ENCODE measurements at regions not wholly inside any gene's neighbourhood (a gene's known extent, or its start where the extent isn't known, plus 50 kb on each side); places are given as distances from the start of the nearest gene placed in this dataset.

GRCh38 chr17:34110315-34110714 is 144.8 kb upstream of the CCL2 start:
- intact Hi-C loops (cut with DNase I) = no loop called here
- DNase-seq = peak in 5 of 42 donors; percentile 7 to 39 (median 12)

DNA sequence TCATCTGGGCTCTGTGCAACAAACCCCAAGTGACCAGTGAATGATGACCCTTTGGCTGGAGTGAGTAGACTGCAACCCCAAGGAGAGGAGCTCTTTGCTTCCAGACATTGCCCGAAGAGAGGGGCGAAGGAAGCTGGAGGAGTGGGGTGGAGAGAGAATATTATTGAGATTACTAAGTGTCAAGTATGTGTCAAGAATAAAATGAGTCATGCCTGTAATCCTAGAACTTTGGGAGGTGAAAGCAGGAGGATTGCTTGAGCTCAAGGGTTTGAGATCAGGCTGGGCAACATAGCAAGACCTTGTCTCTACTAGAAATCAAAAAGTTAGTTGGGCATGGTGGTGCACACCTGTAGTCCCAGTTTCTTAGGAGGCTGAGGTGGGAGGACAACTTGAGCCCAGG is 142.0 kb upstream of the CCL2 start:
- DNase-seq = no peak
- intact Hi-C loops (cut with DNase I) = no loop called here

DNA sequence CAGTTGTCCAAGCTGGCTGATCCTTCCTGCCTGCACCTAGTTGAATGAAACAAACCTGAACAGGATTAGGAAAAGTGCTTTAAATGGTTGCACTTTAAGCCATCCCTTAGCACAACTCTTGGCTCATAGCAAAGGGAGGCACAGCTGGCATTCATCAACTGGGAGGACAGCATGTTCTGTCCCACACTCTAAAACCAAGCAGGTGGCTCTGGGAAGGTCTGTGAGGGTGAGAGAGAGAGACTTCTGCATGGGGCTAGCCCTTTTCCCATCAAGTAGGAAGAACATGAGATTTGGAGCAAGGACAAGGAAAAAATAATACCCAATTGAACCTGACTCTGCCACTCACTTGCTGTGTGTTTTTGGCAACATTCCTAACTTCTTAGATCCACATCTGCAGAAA is 140.9 kb upstream of the CCL2 start:
- intact Hi-C loops (cut with DNase I) = no loop called here
- DNase-seq = no peak

DNA sequence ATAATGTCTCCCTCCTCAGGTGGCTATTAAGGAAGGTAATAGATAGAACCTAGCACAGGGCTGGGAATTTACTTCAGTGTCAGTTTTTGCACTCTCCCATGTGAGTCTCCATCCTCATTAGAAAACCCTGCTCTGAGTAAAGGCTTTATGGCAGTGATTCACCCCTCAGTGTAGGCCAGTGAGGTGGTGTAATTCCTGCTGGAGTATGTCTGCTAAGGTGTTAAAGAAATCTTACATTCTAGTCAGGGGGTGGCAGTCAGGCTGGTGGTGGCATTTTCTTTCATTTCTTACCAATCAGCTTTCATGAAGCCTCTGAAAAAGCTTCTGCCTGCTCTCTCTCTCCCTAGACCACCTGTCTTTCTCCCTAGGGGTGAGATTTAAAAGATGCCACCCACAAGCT is 138.8 kb upstream of the CCL2 start:
- DNase-seq = peak in 16 of 42 donors; percentile 4 to 69 (median 23)
- intact Hi-C loops (cut with DNase I) = no loop called here

DNA sequence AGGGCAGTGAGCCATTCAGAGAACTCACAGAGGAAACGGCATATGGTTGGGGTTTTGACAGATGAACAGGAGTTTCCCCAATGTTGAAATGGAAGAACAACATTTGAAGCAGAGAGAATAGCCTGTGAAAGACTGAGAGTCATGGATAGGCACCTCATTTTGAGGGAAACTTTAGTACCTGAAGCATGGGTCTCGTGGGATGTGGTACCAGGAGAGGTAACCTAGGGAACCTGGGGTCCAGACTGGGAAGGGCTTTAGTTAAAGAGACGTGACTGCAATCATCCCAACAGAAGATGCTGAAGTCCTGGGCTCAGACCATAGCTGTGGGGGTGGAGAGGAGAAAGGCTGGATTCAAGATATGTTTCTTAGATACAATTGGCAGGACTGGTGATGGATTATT is 137.8 kb upstream of the CCL2 start:
- intact Hi-C loops (cut with DNase I) = no loop called here
- no peak for DNase-seq

- no peak for DNase-seq
- intact Hi-C loops (cut with DNase I) = no loop called here
Measured at GRCh38 chr17:34117811-34118210, 137.3 kb upstream of the CCL2 start.

DNA sequence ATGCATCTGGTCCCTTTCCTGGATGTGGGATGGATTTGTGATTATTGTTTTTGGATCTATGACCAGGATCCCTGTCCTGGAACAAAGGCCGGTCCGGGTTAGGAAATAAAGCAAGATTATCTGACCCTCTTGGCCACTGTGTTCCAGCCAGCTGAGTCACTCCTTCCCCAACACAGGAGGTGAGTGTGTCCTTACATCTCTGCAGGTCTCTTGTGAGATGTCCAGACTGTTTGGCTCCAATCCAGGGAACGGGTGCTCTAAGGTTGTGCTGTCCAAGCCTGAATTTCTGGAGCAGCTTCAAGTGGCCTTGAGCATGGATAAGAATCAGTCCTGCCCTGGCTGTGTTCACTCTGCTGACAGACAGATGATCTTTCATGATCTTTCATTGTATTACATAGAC is 136.5 kb upstream of the CCL2 start:
- intact Hi-C loops (cut with DNase I) = no loop called here
- no peak for DNase-seq

DNA sequence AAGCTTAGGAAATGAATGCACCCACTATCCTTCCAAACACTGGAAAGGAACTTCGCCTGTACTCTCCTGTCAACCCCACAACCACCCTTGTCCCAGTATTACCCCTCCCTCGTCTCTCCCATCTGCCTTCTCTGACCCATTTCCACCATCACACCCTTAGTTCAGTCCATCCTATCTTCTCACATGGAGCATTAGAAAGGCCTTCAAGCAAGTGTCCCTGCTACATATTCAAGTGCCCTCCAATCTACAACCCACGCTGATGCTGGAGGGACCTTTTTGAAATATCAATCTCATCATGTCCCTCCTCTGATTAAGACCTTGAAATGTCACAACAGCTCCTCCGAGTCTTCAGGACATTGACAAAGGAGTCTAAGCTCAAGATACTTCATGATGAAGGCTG is 133.8 kb upstream of the CCL2 start:
- intact Hi-C loops (cut with DNase I) = no loop called here

GRCh38 chr17:34122515-34122914 is 132.6 kb upstream of the CCL2 start:
- no peak for DNase-seq
- intact Hi-C loops (cut with DNase I) = no loop called here

More for the DNA sequence above, 133.8 kb upstream of the CCL2 start:
- DNase-seq = no peak

DNA sequence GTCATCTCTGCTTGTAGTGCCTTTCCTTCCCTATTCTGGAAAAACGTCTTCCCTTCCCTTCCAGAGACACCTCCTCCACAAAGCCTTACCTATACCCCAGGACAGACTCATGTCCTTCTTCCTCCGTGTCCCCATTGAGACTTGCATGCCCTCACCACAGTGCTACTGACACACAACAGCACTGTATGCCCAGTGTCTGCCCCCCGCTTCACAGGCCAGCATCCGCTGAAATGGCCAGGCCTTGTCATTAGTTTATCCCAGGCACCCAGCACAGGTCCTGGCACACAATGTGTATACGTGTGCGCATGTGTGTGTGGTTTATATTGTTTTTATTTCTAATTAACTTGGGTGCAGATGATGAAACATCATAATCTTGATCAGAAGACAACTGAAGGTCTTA is 130.1 kb upstream of the CCL2 start:
- DNase-seq = no peak
- intact Hi-C loops (cut with DNase I) = no loop called here

DNA sequence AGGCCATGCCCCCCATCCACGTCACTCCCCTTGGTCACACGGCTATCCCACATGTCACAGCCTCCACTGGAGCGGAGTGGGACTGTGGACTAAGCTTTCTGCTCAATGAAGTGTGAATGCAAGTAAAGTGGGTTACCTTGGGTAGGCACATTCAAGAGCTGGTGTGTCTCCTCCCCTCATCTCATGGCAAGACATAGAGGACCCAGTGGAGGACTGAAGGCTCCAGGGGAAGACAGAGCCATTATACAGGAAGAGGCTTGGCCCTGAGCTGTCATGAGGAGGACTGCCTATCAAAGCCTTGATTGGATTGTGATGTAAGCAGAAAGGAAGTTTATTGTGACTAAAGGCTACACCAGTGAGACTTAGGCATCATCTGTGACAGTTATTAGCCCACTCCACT is 129.2 kb upstream of the CCL2 start:
- intact Hi-C loops (cut with DNase I) = no loop called here
- DNase-seq = peak in 1 of 42 donors; percentile 0

- intact Hi-C loops (cut with DNase I) = no loop called here
Measured at GRCh38 chr17:34126496-34126895, 128.6 kb upstream of the CCL2 start.

GRCh38 chr17:34126965-34127364 is 128.1 kb upstream of the CCL2 start:
- DNase-seq = no peak
- intact Hi-C loops (cut with DNase I) = no loop called here

More at GRCh38 chr17:34126496-34126895, 128.6 kb upstream of the CCL2 start:
- peak in 3 of 42 donors; percentile 10 to 30 (median 25) for DNase-seq

DNA sequence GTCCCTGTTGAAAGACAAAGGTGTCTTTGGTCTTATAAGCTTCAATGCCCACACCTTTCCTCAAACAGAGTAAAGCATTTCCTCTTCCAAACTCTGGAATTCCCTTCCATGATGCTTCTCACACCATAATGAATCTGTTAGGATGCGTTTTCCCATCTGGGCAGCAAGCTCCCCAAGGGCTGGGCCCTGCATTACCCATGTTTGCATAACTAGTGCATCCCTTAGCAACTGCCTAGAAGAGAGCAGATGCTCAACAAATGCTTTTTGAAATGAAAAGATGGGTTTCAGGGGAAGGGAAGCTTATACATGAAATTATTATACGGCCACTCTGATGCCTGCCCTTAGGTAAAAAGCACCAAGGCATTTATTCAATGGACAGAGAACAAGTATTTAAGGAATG is 124.5 kb upstream of the CCL2 start:
- intact Hi-C loops (cut with DNase I) = no loop called here
- DNase-seq = no peak

- DNase-seq = no peak
- intact Hi-C loops (cut with DNase I) = no loop called here
Measured at GRCh38 chr17:34131386-34131785, 123.7 kb upstream of the CCL2 start.

DNA sequence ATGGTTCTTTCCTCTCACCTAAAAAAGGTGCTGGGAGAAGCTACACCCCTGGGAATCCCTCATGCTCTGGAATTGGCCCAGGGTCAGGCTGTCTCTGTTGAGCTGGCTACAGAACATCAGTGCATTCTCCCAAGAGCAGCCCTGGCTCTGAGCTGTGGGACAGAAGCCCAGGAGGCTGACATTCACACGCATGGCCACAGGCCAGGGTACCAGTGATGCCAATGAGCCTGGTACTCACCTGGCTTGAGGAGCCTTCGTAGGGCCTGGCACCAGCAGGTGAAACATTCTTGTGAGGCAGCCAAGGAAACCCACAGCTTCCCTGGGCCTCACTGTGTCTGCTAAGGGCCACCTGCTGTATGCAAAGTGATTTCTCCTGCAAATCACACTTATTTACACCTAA is 121.7 kb upstream of the CCL2 start:
- intact Hi-C loops (cut with DNase I) = no loop called here
- DNase-seq = peak in 17 of 42 donors; percentile 8 to 71 (median 31)

DNA sequence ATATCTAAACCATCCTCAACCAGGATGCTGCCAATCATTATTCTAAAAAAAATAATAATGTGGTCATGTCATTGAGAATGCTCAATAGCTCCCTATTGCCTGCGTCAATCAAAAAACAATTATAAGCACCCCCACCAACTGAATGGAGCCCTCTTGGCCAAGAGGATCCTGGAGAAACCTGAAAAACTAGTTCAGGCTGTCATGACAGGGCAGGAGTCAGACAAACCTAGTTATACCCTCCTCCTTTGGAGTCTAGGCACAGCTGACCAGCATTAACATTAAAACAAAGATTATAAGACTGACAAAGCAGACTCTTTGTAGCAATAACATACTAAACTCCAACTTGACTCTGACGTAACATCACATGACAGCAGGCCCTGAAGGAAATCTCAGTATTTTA is 119.2 kb upstream of the CCL2 start:
- intact Hi-C loops (cut with DNase I) = no loop called here
- DNase-seq = no peak

DNA sequence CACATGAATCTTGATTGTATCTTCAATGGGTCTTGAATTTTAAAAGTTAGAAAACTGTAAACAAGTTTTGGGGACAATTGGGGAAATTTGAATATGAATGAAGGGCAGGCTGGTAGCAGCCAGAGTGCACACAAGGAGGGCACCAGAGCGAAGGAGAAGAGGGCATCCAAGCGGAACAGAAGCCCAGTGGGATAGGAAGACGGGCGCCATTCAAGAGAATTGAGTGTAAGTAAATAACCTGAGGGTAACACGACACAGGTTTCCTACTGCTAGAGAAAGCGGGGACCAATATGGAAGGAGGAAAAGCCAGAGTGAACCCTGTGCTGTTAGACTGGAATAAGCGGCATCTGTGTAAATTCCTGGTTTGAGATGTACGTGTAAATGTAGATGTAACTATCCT is 115.1 kb upstream of the CCL2 start:
- intact Hi-C loops (cut with DNase I) = no loop called here
- peak in 3 of 42 donors; percentile 11 to 41 (median 28) for DNase-seq

- intact Hi-C loops (cut with DNase I) = no loop called here
- no peak for DNase-seq
Measured at GRCh38 chr17:34141590-34141989, 113.5 kb upstream of the CCL2 start.

DNA sequence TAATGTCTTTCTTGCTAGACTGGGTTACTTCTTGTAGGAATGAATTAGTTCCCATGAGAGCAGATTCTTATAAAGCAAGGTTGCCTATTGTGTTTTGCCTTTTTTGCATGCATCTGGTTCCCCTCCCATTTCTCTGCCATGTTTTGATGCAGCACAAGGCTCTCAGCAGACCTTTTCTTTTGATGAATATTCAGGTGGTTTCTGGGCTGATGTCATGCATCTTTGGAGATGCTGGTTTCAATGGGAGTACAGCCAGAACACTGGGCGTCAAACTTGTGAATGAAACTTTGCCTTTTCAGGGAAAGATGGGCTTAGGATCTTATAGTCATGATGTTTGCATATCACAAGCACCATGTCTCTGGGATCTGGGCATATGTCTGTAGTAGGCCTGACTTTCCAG is 111.7 kb upstream of the CCL2 start:
- DNase-seq = no peak
- intact Hi-C loops (cut with DNase I) = no loop called here

DNA sequence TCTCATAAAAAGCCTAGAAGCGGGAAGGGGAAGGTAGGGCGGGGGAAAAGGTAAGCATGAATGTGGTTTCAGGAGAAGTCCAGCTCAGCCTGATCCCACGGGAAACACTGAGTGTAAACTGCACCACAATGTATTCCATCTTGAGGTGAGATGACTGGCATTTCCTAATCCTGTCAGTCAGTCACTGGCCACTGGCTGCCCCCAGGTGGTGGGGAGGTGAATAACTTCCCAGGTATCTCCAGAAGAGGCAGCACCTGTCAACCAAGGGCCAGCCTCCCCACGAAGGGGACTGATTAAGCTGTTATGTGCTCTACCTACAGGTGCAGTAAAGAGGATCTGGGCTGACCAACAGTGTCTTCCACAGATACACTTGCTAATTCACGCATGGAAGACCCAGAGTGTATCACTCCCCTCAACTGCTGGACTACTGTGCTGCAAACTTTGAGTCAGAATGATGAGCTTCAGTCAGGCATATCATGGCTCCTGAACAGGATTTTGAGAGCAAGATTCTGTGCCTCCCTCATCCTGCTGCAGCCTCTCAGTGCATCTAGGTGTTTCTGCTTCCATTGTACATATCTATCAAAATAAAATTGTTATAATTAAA is 108.5 kb upstream of the CCL2 start:
- intact Hi-C loops (cut with DNase I) = no loop called here
- DNase-seq = peak in 41 of 42 donors; percentile 39 to 86 (median 67)

- peak in 9 of 42 donors; percentile 14 to 73 (median 36) for DNase-seq
- intact Hi-C loops (cut with DNase I) = no loop called here
Measured at GRCh38 chr17:34151102-34151501, 104.0 kb upstream of the CCL2 start.

Measured in head of caudate nucleus (tissue), 42 donors.